Loucy (cell line): ENCODE measurements at regions not wholly inside any gene's neighbourhood (a gene's known extent, or its start where the extent isn't known, plus 50 kb on each side); places are given as distances from the start of the nearest gene placed in this dataset.

Source experiments
- CTCF ChIP-seq: fragments of 200-600 bp; sonication (generic); conservative IDR thresholded peaks from 2 replicates; pipeline ENCODE4 v1.5.1; 2014; ENCODE audit warnings: mild to moderate bottlenecking, antibody characterized with exemption, low read length
- EZH2phosphoT487 ChIP-seq: fragments of 200-600 bp; IDR thresholded peaks from 2 replicates; pipeline ENCODE4 v1.6.1; 2018; ENCODE audit warnings: antibody characterized with exemption, mild to moderate bottlenecking, moderate library complexity, borderline replicate concordance

- TF ChIP-seq CTCF (no peak), EZH2phosphoT487 (no peak)
Measured at GRCh38 chr11:112874980-112875379, 86.2 kb upstream of the NCAM1 start.
